ENCODE measurements at regions not wholly inside any gene's neighbourhood (a gene's known extent, or its start where the extent isn't known, plus 50 kb on each side); places are given as distances from the start of the nearest gene placed in this dataset.

- intact Hi-C loops (cut with DNase I, micrococcal nuclease) = no loop called here
- H3K4me1 ChIP-seq (ENCODE audit: low read depth) = no peaks in the 10 kb centered on the region
- ATAC-seq (no peak), DNase-seq (no peak)
- no peak for TF ChIP-seq CTCF (IDR thresholded peaks at IDR 0.05)
- H3K4me3 ChIP-seq = no peak overlapping the region
- no peaks in the 10 kb centered on the region for H3K36me3 ChIP-seq (ENCODE audit: low read depth)
- no peaks in the 10 kb centered on the region for H3K9me3 ChIP-seq
Observed at GRCh38 chr12:21713133-21713532, 55.5 kb upstream of the LDHB start.

- ATAC-seq (peak; percentile 75), DNase-seq (peak in 1 of 3 donors; percentile 43)
- H3K36me3 ChIP-seq (ENCODE audit: low read depth) = no peaks in the 10 kb centered on the region
- H3K4me3 ChIP-seq = no peak overlapping the region
- H3K4me1 ChIP-seq (ENCODE audit: low read depth) = no peaks in the 10 kb centered on the region
- no peak for TF ChIP-seq CTCF (IDR thresholded peaks at IDR 0.05)
- intact Hi-C loops (cut with DNase I, micrococcal nuclease) = no loop called here
- no peaks in the 10 kb centered on the region for H3K9me3 ChIP-seq
Observed at GRCh38 chr12:21710958-21711775, 53.5 kb upstream of the LDHB start.

All from mucosa of descending colon (tissue), 3 donors.